Thoracic aorta (tissue), 2 donors: ENCODE measurements at regions not wholly inside any gene's neighbourhood (a gene's known extent, or its start where the extent isn't known, plus 50 kb on each side); places are given as distances from the start of the nearest gene placed in this dataset.

Source experiments
- ATAC-seq: fragments of 150-250 bp; one replicate; pipeline ENCODE4 v1.8.0; 2017; ENCODE audit warnings: low read depth; ENCODE audit not compliant: insufficient number of reproducible peaks, low FRiP score
- DNase-seq: peaks from one replicate; pipeline ENCODE4 v3.0.0-alpha.2; 2020; ENCODE audit warnings: low spot score
- H3K27ac ChIP-seq, 2 donors: fragments of 200-600 bp; sonication (generic); 1 replicate in 1 of 2; 2 replicates in 1 of 2; pipeline ENCODE4 v1.5.1; 2016; ENCODE audit warnings: mild to moderate bottlenecking in 2 of 2, moderate library complexity in 2 of 2
- H3K27me3 ChIP-seq: fragments of 200-600 bp; sonication (generic); replicated peaks from 2 replicates; pipeline ENCODE4 v1.6.0; 2016; ENCODE audit warnings: mild to moderate bottlenecking; ENCODE audit not compliant: insufficient read depth
- H3K36me3 ChIP-seq: fragments of 200-600 bp; sonication (generic); one replicate; pipeline ENCODE4 v1.5.1; 2016
- H3K4me1 ChIP-seq, 2 donors: fragments of 200-600 bp; sonication (generic); 1 replicate in 1 of 2; 2 replicates in 1 of 2; pipeline versions ENCODE4 v1.5.1 to v1.6.0; 2016; ENCODE audit warnings: low read depth in 2 of 2, mild to moderate bottlenecking in 1 of 2; ENCODE audit not compliant: control insufficient read depth in 1 of 2
- H3K4me3 ChIP-seq: fragments of 200-600 bp; sonication (generic); 2 replicates; pipeline ENCODE4 v1.5.1; 2016; ENCODE audit warnings: mild to moderate bottlenecking
- H3K9me3 ChIP-seq: fragments of 200-600 bp; sonication (generic); 2 replicates; pipeline ENCODE4 v1.5.1; 2016
- TF ChIP-seq, protein P1 (sequence below): fragments of 200-600 bp; sonication (generic); IDR thresholded peaks from one replicate; pipeline ENCODE4 v1.5.1; 2019; ENCODE audit warnings: antibody characterized with exemption

DNA sequence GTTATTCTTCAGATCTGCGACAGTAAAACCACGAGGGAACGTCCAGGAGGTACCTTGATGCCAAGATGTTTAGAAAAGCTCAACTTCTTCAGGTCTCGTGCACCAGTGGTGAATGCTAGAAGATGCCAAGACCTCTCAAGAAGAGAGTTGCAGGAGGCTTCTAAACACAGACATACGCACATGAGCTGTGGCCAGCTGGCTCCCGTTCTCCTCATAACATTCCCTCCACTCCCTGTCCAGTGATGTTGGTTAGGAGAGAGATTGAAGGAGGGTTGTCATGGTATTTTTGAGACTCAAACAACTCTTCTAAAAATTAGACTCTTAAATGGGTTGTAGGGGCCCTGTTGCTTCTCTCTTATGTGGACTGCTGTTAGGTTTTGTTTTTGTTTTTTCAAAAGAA lies 184.3 kb downstream of the QDPR start:
- no peak overlapping the region for H3K27ac ChIP-seq
- H3K4me1 ChIP-seq: peaks cover 6 to 15% of the 10 kb centered on the region in 2 donors
- H3K27me3 ChIP-seq: no peaks in the 10 kb centered on the region
- no peaks in the 10 kb centered on the region for H3K36me3 ChIP-seq
- no peaks in the 10 kb centered on the region for H3K9me3 ChIP-seq
- no peak for ATAC-seq
- DNase-seq: no peak
- TF ChIP-seq, protein P1, sequence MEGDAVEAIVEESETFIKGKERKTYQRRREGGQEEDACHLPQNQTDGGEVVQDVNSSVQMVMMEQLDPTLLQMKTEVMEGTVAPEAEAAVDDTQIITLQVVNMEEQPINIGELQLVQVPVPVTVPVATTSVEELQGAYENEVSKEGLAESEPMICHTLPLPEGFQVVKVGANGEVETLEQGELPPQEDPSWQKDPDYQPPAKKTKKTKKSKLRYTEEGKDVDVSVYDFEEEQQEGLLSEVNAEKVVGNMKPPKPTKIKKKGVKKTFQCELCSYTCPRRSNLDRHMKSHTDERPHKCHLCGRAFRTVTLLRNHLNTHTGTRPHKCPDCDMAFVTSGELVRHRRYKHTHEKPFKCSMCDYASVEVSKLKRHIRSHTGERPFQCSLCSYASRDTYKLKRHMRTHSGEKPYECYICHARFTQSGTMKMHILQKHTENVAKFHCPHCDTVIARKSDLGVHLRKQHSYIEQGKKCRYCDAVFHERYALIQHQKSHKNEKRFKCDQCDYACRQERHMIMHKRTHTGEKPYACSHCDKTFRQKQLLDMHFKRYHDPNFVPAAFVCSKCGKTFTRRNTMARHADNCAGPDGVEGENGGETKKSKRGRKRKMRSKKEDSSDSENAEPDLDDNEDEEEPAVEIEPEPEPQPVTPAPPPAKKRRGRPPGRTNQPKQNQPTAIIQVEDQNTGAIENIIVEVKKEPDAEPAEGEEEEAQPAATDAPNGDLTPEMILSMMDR: no peak
- H3K4me3 ChIP-seq: no peak overlapping the region

DNA sequence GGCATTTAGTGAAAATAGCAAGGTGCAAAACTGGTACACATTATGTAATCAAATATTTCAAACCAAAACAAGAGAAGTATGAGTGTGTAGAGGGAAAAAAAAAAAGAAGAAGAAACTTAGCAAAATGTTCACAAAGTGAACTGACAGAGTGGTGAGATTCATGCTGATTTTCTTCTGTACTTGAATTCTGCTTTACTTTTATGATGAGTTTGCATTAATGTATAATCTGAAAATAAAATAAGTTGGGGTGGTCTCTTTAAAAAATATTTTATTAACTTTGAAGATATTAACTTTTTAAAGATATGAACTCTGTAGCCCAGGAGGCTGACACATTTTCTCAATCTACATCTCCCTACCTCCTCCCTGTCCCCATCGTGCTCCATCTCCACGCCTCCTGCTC lies 185.1 kb downstream of the QDPR start:
- ATAC-seq: no peak
- peaks cover 6 to 15% of the 10 kb centered on the region in 2 donors for H3K4me1 ChIP-seq
- no peaks in the 10 kb centered on the region for H3K9me3 ChIP-seq
- H3K4me3 ChIP-seq: no peak overlapping the region
- TF ChIP-seq, protein P1: no peak
- no peak overlapping the region for H3K27ac ChIP-seq
- no peaks in the 10 kb centered on the region for H3K27me3 ChIP-seq
- H3K36me3 ChIP-seq: no peaks in the 10 kb centered on the region
- no peak for DNase-seq

DNA sequence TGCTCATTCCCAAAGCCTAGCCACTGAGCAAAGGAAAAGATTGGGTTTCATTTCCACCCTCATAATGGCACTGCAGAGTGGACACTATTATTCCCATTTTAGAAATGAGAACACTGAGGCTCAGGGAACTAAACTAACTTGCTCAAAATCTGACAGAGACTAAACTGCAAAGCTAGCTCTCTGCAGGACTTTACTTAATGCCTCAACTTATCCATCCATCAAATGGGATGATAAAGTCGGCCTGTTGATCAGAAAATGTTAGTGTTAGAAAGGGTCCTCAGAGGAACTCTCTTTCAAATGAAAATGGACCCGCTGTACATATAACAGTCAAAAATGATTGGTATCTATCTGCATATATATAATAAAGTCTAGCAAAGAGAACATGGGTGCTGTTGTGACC lies 186.8 kb downstream of the QDPR start:
- Histone ChIP-seq H3K4me1 (peaks cover 6 to 15% of the 10 kb centered on the region in 2 donors), H3K36me3 (no peaks in the 10 kb centered on the region), H3K9me3 (no peaks in the 10 kb centered on the region), H3K27me3 (no peaks in the 10 kb centered on the region), H3K4me3 (no peak overlapping the region), H3K27ac (no peak overlapping the region)
- TF ChIP-seq, protein P1: no peak
- DNase-seq: no peak
- ATAC-seq: no peak

DNA sequence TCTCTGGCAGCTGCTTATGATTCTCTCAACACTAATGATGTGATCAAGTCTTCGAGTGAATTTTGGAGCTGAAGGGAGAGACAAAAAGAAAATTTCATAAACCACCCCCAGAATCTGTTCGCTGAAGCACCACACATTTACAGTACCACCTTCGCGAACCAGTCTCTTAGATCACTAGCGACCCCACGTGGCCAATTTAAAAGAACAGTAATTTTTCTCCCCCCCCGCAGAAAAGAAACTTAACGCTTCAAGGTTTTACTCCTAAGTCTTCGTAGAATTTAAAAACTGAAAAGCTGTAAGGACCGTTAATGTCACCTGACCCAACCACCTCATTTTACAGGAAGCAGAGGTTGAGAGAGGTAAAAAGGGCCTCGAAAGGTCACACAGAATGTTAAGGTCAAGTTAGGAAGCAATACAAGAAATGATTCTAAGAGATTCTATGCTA lies 187.5 kb downstream of the QDPR start:
- ATAC-seq: no peak
- Histone ChIP-seq H3K4me1 (peaks cover 6 to 15% of the 10 kb centered on the region in 2 donors), H3K27me3 (no peaks in the 10 kb centered on the region), H3K36me3 (no peaks in the 10 kb centered on the region), H3K9me3 (no peaks in the 10 kb centered on the region), H3K27ac (no peak overlapping the region), H3K4me3 (peak overlapping the region; percentile 15)
- DNase-seq: no peak
- TF ChIP-seq, protein P1: peak; percentile 68

DNA sequence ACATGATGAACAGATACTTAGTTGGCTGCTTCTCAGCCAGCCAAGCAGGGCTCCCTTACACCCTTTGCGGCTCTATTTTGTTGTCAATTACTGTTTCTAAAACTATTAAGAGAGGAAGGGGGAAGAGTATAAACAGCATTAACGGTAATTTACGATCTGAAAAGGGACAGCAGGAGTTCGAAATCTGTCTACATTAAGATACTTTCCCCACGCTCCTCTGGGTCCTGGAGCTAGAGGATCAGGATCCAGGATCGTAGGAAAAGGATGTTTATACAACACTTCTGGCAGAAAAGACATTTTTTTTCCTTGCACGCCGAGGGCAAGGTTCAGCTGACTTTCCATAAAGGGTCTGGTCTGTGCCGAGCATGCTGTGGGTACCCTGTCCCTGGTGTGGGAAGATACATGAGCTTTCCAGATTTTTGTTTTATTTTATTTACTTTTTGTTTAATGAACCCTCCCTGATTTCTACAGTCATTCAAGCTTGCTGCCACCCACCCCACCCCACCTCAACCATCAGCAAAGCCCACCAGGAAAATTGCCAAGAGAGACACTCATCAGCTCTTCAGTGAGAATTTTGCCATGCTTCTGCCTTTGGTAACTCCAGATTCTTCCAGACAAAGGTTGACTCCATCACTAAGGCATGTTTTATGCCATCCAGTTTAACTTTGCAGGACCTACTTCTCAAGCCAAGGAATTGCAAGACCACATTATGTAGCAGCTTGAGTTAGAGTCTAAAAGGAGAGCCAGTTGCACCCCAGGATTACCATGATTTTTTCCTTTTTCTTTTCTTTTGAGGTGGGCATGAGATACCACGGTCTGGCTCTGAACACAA lies 188.1 kb downstream of the QDPR start:
- H3K4me1 ChIP-seq: peaks cover 6 to 15% of the 10 kb centered on the region in 2 donors
- TF ChIP-seq, protein P1: no peak
- ATAC-seq (no peak), DNase-seq (no peak)
- H3K9me3 ChIP-seq: no peaks in the 10 kb centered on the region
- H3K27ac ChIP-seq: no peak overlapping the region
- H3K4me3 ChIP-seq: peak overlapping the region; percentile 15
- H3K27me3 ChIP-seq: no peaks in the 10 kb centered on the region
- no peaks in the 10 kb centered on the region for H3K36me3 ChIP-seq
